GM21737 (cell line): ENCODE measurements at regions not wholly inside any gene's neighbourhood (a gene's known extent, or its start where the extent isn't known, plus 50 kb on each side); places are given as distances from the start of the nearest gene placed in this dataset.
"Not testable (repeated sequence)": the region's sequence is repeated elsewhere in the genome, so short reads cannot be mapped to it uniquely, and the experiment has no call there.

Experiments
- ATAC-seq: cut with Tn5 transposase; IDR thresholded peaks from one replicate; pipeline ENCODE4 v1.9.1; 2021; ENCODE audit warnings: mild to moderate bottlenecking, moderate library complexity; ENCODE audit not compliant: unreplicated experiment

- no peak for ATAC-seq
These were observed 1144.2 kb downstream of the FAT4 start for GRCh38 chr4:126458993-126459392.

GRCh38 chr4:126465341-126465740, 1150.6 kb downstream of the FAT4 start:
- ATAC-seq, result no peak

- no peak for ATAC-seq
These were observed 1152.1 kb downstream of the FAT4 start for GRCh38 chr4:126466848-126467247.

- no peak for ATAC-seq
These were observed 1153.4 kb downstream of the FAT4 start for GRCh38 chr4:126468144-126468543.

GRCh38 chr4:126470862-126471261, 1156.1 kb downstream of the FAT4 start:
- no peak for ATAC-seq

- ATAC-seq, result no peak
These were observed 1157.0 kb upstream of the INTU start for GRCh38 chr4:126475730-126476129.

- ATAC-seq, result no peak
These were observed 1153.0 kb upstream of the INTU start for GRCh38 chr4:126479709-126480108.

- no peak for ATAC-seq
These were observed 1150.4 kb upstream of the INTU start for GRCh38 chr4:126482311-126482710.

- no peak for ATAC-seq
These were observed 1146.4 kb upstream of the INTU start for GRCh38 chr4:126486377-126486776.

- no peak for ATAC-seq
These were observed 1142.8 kb upstream of the INTU start for GRCh38 chr4:126489826-126490463.

- no peak for ATAC-seq
These were observed 1137.5 kb upstream of the INTU start for GRCh38 chr4:126495163-126495752.

- ATAC-seq, result no peak
These were observed 1119.8 kb upstream of the INTU start for GRCh38 chr4:126512979-126513378.

- ATAC-seq, result no peak
These were observed 1119.2 kb upstream of the INTU start for GRCh38 chr4:126513596-126513995.

- no peak for ATAC-seq
These were observed 1112.0 kb upstream of the INTU start for GRCh38 chr4:126520731-126521130.

- not testable (repeated sequence) for ATAC-seq
These were observed 1107.4 kb upstream of the INTU start for GRCh38 chr4:126525400-126525799.

GRCh38 chr4:126526335-126526734, 1106.4 kb upstream of the INTU start:
- ATAC-seq, result no peak

- ATAC-seq, result no peak
These were observed 1102.8 kb upstream of the INTU start for GRCh38 chr4:126529997-126530396.

- no peak for ATAC-seq
These were observed 1101.7 kb upstream of the INTU start for GRCh38 chr4:126530996-126531585.

GRCh38 chr4:126532527-126532926, 1100.2 kb upstream of the INTU start:
- no peak for ATAC-seq

GRCh38 chr4:126533146-126533805, 1099.5 kb upstream of the INTU start:
- ATAC-seq, result no peak

- ATAC-seq, result no peak
These were observed 1093.0 kb upstream of the INTU start for GRCh38 chr4:126539771-126540170.

- no peak for ATAC-seq
These were observed 1090.9 kb upstream of the INTU start for GRCh38 chr4:126541820-126542219.
